Ramos (cell line): ENCODE measurements at regions not wholly inside any gene's neighbourhood (a gene's known extent, or its start where the extent isn't known, plus 50 kb on each side); places are given as distances from the start of the nearest gene placed in this dataset.

Source experiments
- in situ Hi-C: fragments of 300-500 bp; cut with MboI; formaldehyde crosslinking; loops from one replicate; pipeline ENCODE4 v1.14.3; 2022; ENCODE audit warnings: low sequenced_read_pairs; ENCODE audit not compliant: unreplicated experiment

DNA sequence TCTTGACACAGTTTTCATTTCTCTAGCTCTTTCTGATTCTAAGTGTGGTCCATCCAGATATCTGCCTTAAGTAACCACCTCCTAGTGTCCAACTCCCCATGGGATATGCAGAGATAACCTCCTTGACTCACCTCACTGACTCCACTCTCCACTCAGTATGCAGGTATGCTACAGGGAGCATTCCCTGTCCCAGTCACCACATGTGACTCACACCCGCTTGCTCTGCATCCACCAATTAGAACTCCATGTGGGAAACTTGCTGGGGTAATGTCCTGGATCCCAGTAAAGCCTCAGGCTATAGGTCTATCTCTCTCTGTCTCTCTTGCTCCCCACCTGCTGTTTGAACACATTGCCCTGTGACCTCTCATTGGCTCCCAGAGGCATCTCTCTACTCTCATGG is 563.9 kb downstream of the HTR1A start:
- in situ Hi-C loops = loop anchor here (25.0 kb wide), 1 partner anchor 564 kb away; the partner anchor contains the start of gene HTR1A

DNA sequence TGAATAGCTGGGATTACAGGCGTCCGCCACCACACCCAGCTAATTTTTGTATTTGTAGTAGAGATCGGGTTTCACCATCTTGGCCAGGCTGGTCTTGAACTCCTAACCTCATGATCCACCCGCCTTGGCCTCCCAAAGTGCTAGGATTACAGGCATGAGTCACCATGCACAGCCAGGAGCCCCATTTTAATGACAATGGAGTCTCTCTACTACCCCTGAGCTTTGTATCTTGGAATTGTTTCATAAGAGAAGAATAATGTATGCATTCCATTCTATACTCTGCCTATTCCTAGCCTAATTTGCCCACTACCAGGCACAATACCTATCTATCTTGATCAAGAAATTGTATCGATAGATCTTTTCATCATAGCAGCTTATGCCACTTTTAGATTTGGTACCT is 574.1 kb downstream of the HTR1A start:
- in situ Hi-C loops = loop anchor here (25.0 kb wide), 1 partner anchor 574 kb away; the partner anchor contains the start of gene HTR1A

DNA sequence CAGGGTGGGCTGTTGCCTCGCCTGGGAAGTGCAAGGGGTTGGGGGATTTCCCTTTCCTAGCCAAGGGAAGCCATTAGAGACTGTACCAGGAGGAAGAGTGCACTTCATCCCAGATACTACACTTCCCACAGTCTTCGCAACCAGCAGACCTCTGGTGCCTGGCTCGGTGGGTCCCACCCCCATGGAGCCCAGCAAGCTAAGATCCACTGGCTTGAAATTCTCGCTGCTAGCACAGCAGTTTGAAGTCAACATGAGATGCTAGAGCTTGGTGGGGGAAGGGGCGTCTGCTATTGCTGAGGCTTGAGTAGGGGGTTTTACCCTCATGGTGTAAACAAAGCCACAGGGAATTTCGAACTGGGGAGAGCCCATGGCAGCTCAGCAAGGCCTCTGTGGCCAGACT is 586.4 kb downstream of the HTR1A start:
- in situ Hi-C loops = loop anchor here (25.0 kb wide), 1 partner anchor 586 kb away; the partner anchor contains the start of gene HTR1A

DNA sequence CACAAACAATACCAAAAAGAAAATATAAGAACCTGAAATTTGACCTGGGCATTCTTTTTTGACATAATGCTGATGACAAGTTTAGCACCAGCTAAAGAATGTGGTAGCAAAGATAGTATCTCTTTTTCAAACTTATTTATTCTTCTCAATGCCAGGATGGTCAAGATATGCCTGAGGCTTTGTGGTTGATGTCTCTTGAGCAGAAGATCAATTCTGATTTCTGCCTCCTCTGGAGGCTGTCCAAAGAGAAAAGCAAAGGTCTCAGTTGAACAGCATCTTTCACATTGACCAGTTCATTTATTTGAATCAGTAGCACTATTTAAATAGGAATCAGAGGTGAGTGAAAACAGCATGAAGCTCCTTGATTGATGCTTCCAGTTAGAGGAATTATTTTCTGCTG is 588.2 kb downstream of the HTR1A start:
- in situ Hi-C loops = no loop called here

DNA sequence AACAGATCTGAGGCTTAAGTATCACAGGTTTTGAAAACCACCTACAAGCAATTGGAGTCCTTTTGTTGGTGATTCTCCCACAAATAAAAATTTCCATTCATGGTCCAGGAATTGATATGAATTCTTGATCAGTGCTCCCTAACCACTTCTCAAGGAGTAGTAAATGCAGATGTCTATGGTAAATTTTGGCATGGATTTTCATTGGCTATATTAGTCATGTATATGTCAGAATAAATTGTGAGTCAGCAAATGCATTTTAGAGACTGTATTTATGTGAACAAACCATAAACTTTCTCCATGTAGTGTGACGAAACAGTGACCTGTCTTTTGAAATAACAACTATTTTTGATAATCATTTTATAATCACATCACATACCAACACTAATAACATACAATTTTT is 611.1 kb downstream of the HTR1A start:
- in situ Hi-C loops = no loop called here

DNA sequence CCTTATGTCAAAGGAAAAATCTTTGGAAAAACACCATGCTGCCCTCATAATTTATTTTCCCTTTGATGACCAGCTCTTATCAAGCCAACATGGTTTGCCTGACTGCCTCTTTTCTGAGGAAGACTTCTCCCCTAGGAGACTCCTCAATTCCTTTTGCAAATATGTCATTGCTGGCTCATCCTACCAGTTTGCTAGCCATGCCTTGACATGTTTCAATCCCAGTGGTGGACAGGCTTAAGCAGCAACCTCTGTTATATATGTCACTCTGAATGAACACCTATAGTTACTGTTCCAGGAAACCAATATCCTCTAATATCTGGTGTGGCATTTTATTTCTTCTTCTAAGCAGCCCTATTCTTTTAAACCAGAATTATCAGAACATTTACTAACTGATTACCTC is 615.8 kb downstream of the HTR1A start:
- in situ Hi-C loops = no loop called here

DNA sequence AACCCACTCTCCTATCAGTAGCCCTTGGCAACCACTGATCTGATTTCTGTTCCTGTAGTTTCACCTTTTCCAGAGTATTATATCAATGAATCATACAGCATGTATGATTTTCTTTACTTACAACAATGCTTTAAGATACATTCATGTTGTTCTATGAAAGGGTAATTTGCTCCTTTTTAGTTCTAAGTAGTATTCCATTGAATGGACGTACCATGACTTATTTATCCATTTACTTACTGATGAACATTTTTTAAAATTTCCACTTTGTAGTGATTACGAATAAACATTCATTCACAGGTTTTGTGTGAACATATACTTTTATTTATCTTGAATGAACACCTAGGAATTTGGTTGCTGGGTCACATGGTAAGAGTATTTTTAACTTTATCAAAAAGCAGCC is 620.8 kb downstream of the HTR1A start:
- in situ Hi-C loops = no loop called here

DNA sequence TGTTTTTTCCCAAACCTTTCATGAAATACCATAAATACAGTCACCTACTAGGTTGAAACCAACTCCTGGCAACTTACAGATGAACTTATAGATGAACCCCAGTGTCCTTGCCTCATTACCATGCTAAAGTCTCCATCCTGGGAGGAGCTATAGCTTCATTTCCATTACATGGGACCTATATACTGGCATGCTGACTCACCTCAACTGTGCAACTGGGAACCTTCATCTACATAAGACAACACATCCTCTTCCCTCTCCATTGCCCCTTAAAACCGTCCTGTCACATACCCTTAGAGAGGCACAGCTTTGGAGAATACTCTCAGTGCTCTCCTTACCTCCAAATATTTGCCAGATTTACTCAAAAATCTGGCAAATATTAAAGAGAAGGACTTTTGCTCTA is 638.3 kb downstream of the HTR1A start:
- in situ Hi-C loops = no loop called here

DNA sequence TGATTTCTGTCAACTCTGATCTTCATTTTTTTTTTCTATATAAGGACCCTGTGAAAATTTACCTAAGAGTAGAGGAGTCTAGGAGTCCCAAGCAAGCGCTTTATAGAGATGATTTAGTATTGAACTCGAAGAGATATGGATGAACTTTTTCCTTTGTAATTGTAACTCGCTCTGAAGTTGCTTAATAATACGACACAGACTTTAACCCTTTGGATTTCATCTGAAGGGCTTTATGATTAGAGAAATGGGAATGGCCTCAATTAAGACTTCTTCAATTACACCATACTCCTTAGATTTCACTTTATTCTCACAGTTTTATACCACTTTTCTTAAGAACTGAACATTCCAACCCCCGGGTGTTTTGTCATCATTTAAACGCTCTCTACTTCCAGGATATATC is 647.7 kb downstream of the HTR1A start:
- in situ Hi-C loops = no loop called here

DNA sequence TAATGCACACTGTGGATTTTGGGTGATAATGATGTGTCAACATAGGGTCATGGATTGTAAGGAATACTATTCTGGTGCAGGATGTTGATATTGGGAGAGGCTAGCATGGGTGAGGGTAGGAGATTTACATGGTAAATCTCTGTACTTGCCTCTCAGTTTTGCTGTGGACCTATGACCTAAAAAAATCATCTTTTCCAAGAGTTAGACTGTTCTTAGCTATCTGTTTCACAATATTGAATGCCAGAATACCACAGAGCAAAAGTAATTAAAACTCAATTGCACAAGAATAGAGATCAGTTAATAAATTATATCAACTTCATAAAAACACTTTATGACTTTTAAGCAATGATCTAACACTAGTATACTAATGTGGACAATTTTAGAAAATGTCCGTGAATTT is 651.6 kb downstream of the HTR1A start:
- in situ Hi-C loops = no loop called here

DNA sequence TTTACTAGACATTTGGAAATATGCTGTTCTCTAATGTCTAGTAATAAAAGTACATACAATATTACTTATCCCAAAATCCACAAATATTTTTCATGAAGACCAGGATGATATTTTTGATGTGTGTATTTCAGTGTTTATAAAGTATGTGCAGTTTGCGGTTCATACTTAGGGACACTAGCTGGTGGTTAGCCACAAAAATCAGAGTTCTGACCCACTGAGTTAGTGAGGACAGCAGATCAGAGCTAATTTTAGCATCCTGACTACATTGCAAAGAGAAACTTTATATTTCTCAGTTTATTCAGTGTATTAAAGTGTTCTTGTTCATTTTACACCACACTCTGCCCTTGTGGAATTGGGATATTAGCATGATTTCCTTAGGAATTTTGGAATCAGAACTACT is 655.3 kb downstream of the HTR1A start:
- in situ Hi-C loops = no loop called here

DNA sequence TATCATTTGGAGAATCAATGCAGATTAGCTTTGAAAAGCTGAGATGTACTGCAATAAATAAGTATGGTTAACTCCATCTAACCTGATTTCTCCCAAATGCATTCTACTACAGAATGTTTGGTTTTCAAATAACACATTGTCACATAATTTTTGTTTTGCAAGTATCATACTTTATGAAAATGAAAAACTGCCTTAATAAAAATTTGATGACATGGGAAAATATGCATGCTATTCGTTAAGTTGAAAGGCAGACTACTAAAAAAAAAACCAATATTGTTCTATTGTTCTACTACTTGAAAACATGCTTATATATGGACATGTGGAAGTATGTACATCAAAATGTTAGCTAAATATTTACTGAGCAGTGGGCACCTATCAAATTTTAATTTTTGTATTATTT is 668.9 kb downstream of the HTR1A start:
- in situ Hi-C loops = no loop called here

DNA sequence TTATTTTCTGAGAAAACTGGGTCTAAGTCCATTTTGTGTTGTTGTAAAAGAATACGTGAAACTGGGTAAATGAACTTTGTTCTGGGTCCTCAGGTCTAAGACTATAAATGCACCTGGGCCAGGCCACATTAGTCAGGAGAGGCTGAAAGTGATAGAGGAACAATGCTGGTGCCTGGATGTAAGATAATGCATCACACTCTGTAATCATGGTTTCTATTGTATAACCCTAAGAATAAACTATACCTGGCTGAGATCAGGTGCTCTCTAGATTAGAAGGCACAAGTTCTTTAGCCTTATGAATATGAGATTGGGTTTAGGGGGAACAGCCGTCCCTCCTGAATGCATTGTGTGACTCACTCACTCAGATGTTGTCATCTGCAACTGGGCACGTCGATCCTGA is 675.5 kb downstream of the HTR1A start:
- in situ Hi-C loops = no loop called here

DNA sequence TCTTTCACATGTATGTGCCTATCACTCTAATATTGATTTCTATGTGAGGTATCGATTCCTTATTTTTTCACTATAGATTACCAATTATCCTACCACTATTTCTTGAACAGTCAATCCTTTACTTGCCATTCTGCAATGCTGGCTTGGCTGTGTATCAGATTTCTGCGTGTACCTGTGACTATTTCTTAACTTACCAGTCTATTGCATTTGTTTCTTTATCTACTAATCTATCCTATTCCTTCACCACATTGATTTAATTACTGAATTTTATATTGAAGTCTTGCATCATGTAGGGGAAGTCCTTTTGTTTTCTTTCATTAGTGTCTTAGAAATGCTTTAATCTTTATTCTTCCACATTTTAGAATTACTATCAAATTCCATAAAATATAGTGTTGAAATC is 684.8 kb downstream of the LRRC70 start:
- in situ Hi-C loops = no loop called here

DNA sequence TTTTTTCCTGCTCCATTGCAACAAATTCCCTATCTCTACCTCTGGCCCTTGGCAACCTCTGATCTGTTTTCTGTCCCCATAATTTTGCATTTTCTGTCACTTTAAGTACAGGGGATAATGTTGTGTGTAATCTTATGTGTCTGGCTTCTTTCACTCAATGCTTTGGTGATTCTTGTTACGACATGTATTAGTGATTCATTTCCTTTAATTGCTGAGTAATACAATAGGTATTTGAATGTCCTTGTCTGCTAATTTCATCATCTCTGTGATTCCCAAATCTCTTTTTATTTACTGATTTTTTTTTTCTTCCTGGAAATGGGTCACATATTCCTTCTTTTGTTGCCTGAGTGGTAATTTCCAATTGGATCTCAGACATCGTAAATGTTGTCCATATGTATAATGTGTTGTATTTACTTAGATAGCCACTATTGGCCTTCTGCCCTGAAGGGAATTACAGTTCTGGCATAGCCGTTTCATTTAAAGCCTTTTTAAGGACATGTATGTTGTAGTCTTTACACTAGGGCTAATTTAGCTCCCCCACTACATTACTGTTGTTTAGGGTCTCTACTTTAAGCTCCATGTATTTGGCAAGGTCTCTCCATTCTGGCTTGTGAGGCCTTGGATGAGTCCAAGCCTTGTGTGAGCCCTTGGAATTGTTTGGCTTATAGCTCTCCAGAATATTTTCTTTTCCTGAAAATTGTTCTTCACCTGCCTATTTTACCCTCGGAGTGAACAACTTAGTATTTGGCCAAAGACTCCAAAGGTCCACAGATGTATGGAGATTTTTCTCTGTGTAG is 683.8 kb downstream of the LRRC70 start:
- in situ Hi-C loops = no loop called here

DNA sequence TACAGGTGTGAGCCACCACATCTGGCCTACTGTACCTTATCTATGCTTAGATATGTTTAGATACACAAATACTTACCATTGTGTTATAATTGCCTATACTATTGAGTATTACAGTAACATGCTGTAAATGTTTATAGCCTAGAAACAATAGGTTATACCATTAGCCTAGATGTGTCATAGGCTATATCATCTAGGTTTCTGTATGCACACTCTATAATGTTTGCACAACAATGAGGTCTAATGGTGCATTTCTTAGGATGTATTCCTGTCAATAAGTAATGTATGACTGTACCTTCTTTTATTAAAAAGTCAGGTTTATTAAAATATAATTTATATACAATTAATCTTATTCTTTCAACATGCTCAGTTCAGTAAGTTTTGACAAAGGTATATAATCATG is 683.1 kb downstream of the LRRC70 start:
- in situ Hi-C loops = no loop called here

DNA sequence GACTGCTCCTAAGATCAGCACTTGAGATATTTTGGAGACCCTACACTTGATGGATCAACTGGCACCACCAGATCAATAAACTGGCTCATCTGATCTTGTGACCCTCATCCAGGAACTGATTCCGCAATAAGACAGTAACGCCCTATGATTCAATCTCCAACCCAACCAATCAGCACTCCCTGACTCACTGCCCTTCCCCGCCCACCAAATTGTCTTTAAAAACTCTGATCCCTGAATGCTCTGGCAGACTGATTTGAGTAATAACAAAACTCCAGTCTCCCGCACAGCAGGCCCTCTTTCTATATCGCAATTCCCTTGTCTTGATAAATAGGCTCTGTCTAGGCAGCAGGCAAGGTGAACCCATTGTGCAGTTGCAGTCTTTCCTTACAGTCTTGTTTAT is 677.0 kb downstream of the LRRC70 start:
- in situ Hi-C loops = no loop called here

DNA sequence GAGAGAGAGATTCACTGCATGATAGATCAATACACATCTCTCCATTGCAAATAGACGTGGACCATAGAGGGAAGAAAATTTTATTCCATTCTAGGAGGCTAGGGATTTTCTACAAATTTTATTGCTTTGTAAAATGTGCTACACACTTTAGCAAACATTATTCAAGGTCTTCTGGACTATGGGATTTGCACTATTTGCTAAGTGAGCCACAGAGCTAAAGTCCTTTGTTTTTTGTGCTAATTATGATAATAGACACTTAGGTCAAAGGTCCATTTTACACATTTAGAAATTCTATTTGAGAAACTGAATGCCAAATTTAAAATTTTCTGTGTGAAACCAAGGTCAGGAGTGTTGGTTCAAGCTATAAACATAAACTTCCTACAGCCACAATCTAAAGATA is 672.3 kb downstream of the LRRC70 start:
- in situ Hi-C loops = no loop called here

DNA sequence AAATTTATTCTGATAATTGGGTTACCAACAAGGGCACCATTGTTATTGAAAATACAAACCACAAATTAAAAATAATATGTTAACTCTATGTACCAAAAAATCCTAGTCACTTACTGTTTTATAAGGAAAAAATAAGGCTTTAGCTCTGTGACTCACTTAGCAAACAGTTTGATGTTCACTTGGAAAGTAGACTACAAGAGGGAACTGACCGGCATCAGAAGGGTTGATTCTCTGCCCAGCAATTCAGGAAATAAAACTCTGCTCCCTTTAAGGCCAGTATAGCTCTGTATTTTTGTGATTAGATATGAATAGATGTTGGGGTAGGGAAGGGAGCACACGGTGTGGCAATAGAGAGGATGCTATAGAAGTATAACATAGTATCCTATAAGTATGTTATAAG is 671.3 kb downstream of the LRRC70 start:
- in situ Hi-C loops = no loop called here

DNA sequence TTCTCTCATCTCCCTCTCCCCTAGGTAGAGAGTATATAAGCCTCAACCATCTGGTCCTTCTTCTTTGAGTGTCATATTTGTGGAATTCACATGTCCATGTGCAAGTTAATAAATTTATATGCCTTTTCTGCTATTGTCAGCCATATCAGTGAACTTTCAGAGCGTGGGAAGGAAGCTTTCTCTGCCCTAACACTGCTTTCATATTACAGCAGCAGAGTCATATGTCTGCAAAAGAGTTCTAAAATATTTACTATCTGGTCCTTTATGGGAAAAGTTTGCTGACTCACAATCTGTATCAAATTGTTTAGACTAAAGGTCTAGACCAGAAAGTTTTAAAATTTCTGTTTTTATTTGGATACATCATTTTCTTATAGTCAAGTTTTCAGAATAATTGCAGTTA is 669.0 kb downstream of the LRRC70 start:
- in situ Hi-C loops = no loop called here

DNA sequence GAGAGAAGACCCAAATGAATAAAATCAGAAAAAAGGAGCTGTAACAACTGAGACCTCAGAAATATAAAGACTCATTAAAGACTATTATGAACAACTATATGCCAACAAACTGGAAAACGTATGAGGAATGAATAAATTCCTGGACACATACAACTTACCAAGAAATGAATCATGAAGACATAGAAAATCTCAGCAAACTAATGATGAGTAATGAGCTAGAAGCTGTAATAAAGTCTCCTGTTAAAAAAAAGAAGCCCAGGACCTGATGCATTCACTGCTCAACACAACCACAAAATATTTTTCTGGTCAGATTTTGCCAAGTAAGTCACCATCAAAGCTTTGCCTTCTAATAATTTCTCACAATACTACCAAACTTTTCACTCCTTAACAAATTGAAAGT is 666.7 kb downstream of the LRRC70 start:
- in situ Hi-C loops = no loop called here

DNA sequence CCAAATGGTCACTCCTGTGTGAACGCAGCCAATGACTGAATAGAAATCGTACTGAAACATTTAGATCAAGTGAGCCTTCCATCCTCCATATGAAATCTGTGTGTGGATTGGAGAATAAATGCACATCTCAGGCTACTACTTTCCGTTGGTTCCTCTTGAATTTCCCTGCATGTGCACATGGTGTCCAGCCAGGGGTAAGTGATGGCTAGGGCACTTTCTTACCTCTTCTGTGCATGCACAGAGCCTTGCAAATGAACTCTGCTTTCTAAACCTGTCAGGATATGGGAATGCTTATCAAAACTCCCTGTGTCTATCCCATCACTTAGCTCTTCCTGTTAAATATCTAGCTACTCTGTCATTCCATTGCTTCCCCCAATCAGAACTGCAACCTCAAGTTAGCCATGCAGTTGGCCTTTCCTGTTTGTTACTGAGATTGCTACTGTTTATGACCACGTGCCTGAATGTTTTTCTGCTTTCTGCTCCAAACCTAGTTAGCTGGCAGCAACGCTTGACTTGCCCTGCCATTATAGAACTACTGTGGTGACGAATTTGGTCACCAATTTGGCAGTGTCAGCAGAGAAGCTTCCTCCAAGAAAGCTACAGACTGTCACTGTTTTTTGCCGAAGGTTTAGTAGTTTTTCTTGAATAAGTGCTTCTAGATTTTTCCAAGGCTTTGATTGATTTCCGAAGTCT is 661.6 kb downstream of the LRRC70 start:
- in situ Hi-C loops = no loop called here
